SK-N-SH (cell line): ENCODE measurements at regions not wholly inside any gene's neighbourhood (a gene's known extent, or its start where the extent isn't known, plus 50 kb on each side); places are given as distances from the start of the nearest gene placed in this dataset.
A peak's percentile ranks its signal among the peaks of the same experiment; 100 is the strongest.
"Not testable (repeated sequence)": the region's sequence is repeated elsewhere in the genome, so short reads cannot be mapped to it uniquely, and the experiment has no call there.

Experiments
- CTCF ChIA-PET: fragments of 300-600, 350-600 bp; formaldehyde crosslinking; extraction: SDS; loops from one replicate; lab custom pipeline; 2021; lab: Yijun Ruan, JAX
- POLR2A ChIA-PET: fragments of 350-600 bp; sonication (Branson Sonifier 250); formaldehyde crosslinking; extraction: SDS; loops from one replicate; lab custom pipeline; 2020; ENCODE audit warnings: antibody characterized with exemption, inconsistent platforms; lab: Yijun Ruan, JAX
- DNase-seq: peaks from one replicate; pipeline ENCODE4 v3.0.0; 2012
- H2AFZ ChIP-seq: fragments of 200-600 bp; sonication (generic); 2 replicates; pipeline ENCODE4 v1.8.1; 2016; ENCODE audit warnings: antibody characterized with exemption, mild to moderate bottlenecking, low read depth
- H3F3A ChIP-seq: fragments of 200-600 bp; sonication (generic); replicated peaks from 2 replicates; pipeline ENCODE3; 2016; ENCODE audit warnings: antibody characterized with exemption, mild to moderate bottlenecking; ENCODE audit not compliant: insufficient read depth
- H3K27ac ChIP-seq, 2 experiments: fragments of 200-500 bp in 1 of 2; fragments of 200-600 bp in 1 of 2; sonication (Bioruptor generic) in 1 of 2; sonication (generic), shearing (Covaris generic) in 1 of 2; 2 replicates each; pipeline versions ENCODE4 v1.5.1 to v1.6.1; 2014 to 2016; ENCODE audit warnings: low read depth in 2 of 2, inconsistent platforms in 1 of 2, low read length in 1 of 2, mild to moderate bottlenecking in 1 of 2, mixed read lengths in 1 of 2
- H3K27me3 ChIP-seq: fragments of 200-600 bp; sonication (generic), shearing (Covaris generic); 2 replicates; pipeline ENCODE4 v1.6.1; 2016; ENCODE audit warnings: mixed run types; ENCODE audit not compliant: insufficient read depth
- H3K36me3 ChIP-seq, 2 experiments: fragments of 200-500 bp in 1 of 2; fragments of 200-600 bp in 1 of 2; sonication (Bioruptor generic) in 1 of 2; sonication (generic) in 1 of 2; replicated peaks in 1 of 2; 2 replicates each; pipeline versions ENCODE3 to v1.5.1; 2014 to 2016; ENCODE audit warnings: low read length in 1 of 2, mild to moderate bottlenecking in 1 of 2; ENCODE audit not compliant: insufficient read depth in 2 of 2, control insufficient read depth in 1 of 2
- H3K4me1 ChIP-seq, 2 experiments: fragments of 200-500 bp in 1 of 2; fragments of 200-600 bp in 1 of 2; sonication (Bioruptor generic) in 1 of 2; sonication (generic), shearing (Covaris generic) in 1 of 2; 2 replicates each; pipeline versions ENCODE4 v1.5.1 to v1.6.1; 2014 to 2016; ENCODE audit warnings: low read depth in 1 of 2, low read length in 1 of 2, mixed run types in 1 of 2; ENCODE audit not compliant: insufficient read depth in 2 of 2, control insufficient read depth in 1 of 2
- H3K4me2 ChIP-seq: fragments of 200-600 bp; sonication (generic), shearing (Covaris generic); 2 replicates; pipeline ENCODE4 v1.6.1; 2017; ENCODE audit warnings: mixed run types
- H3K4me3 ChIP-seq, 2 experiments: fragments of 200-500 bp in 1 of 2; fragments of 200-600 bp in 1 of 2; sonication (Bioruptor generic) in 1 of 2; sonication (generic), shearing (Covaris generic) in 1 of 2; 2 replicates each; pipeline versions ENCODE4 v1.5.1 to v1.8.1; 2014 to 2016; ENCODE audit warnings: low read depth in 2 of 2, inconsistent platforms in 1 of 2, low read length in 1 of 2, mild to moderate bottlenecking in 1 of 2, mixed read lengths in 1 of 2, moderate library complexity in 1 of 2
- H3K79me2 ChIP-seq: fragments of 200-600 bp; sonication (generic); 2 replicates; pipeline ENCODE4 v1.8.1; 2017; ENCODE audit warnings: mild to moderate bottlenecking; ENCODE audit not compliant: insufficient read depth
- H3K9ac ChIP-seq: fragments of 200-600 bp; sonication (generic); 2 replicates; pipeline ENCODE4 v1.6.1; 2017; ENCODE audit warnings: mixed run types
- H3K9me2 ChIP-seq: fragments of 200-600 bp; sonication (generic); 2 replicates; pipeline ENCODE4 v1.6.1; 2017; ENCODE audit warnings: mixed run types
- H3K9me3 ChIP-seq: fragments of 200-600 bp; sonication (generic); 2 replicates; pipeline ENCODE4 v1.6.1; 2017; ENCODE audit warnings: mixed run types, mild to moderate bottlenecking, moderate library complexity
- H4K20me1 ChIP-seq: fragments of 200-600 bp; sonication (generic); 2 replicates; pipeline ENCODE4 v1.6.1; 2017; ENCODE audit warnings: mild to moderate bottlenecking, mixed run types; ENCODE audit not compliant: insufficient read depth
- CTCF ChIP-seq: fragments of 200-600 bp; sonication (generic); IDR thresholded peaks from 2 replicates; pipeline ENCODE4 v1.6.1; 2017; ENCODE audit warnings: antibody characterized with exemption, mild to moderate bottlenecking, moderate library complexity
- MAX ChIP-seq: IDR thresholded peaks from 2 replicates; pipeline ENCODE4 v1.4.0; 2012; ENCODE audit warnings: low read depth
- POLR2AphosphoS5 ChIP-seq: IDR thresholded peaks from 2 replicates; pipeline ENCODE4 v1.6.1; 2012; ENCODE audit warnings: low read depth, low read length
- RAD21 ChIP-seq: IDR thresholded peaks from 2 replicates; pipeline ENCODE4 v1.6.1; 2012; ENCODE audit warnings: mild to moderate bottlenecking, low read length
- SIN3A ChIP-seq: IDR thresholded peaks from 2 replicates; pipeline ENCODE4 v1.6.1; 2012; ENCODE audit warnings: low read depth, mild to moderate bottlenecking, low read length, moderate library complexity, borderline replicate concordance
- SMC3 ChIP-seq: IDR thresholded peaks from 2 replicates; pipeline ENCODE4 v1.6.1; 2012; ENCODE audit warnings: low read depth, low read length, improper control_type of control experiment
- TCF12 ChIP-seq: IDR thresholded peaks from 2 replicates; pipeline ENCODE4 v1.4.0; 2012
- YY1 ChIP-seq: IDR thresholded peaks from 2 replicates; pipeline ENCODE4 v1.4.0; 2012; ENCODE audit warnings: low read depth, mild to moderate bottlenecking
- WGBS: methylation state at CpG from one replicate; pipeline ENCODE4 v1.1.6; 2017; ENCODE audit warnings: low lambda C conversion rate; 5-methylcytosine and 5-hydroxymethylcytosine counted together
- TF ChIP-seq, protein P1 (sequence below): IDR thresholded peaks from 2 replicates; pipeline ENCODE4 v1.6.1; 2012; ENCODE audit warnings: mild to moderate bottlenecking, low read depth, low read length, moderate library complexity

DNA sequence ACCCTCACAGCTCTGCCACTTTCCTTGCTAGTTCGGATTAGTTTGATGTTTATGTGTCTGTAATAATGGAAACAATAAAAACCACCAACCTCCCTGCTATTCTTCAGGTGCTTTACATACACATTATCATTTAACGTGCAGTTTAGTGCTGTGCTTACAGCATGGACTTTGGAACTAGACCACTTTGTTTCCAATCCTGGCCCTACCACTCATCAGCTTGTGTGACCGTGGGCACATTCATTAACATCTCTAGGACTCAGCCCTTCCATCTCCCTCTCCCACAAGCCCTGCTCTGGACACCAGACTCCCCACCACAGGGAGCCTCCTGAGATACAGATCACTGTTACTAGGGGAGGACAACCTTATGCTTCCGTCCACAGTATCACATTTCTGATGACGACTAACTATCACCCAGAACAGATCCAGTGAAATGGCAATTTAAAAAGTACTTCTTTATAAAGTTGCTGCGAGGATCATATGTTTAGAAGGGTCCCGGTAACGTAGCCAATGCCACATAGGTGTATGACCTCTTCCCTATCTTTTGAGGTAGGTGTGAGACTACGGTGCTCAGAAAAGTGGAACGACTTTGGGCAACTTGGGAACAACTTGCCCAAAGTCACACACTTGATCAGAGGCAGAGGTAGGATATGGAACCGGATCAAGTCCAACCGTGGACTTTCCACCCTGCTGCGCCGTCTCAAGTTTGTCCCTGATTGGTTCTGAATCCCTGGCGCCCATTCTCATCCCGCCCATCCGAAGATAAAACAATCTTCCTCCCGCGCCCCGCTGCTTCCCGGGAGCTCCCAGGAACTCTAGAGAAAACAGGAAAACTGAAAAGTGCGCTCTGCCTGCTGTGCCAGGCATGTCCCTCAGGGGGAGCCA is 132.4 kb upstream of the NIPBL start:
- TF ChIP-seq SMC3 (peak; percentile 30; the same call in 1 of the 2 replicates), TCF12 (no peak), CTCF (peak; percentile 63), SIN3A (no peak), RAD21 (peak; percentile 51)
- TF ChIP-seq, protein P1, sequence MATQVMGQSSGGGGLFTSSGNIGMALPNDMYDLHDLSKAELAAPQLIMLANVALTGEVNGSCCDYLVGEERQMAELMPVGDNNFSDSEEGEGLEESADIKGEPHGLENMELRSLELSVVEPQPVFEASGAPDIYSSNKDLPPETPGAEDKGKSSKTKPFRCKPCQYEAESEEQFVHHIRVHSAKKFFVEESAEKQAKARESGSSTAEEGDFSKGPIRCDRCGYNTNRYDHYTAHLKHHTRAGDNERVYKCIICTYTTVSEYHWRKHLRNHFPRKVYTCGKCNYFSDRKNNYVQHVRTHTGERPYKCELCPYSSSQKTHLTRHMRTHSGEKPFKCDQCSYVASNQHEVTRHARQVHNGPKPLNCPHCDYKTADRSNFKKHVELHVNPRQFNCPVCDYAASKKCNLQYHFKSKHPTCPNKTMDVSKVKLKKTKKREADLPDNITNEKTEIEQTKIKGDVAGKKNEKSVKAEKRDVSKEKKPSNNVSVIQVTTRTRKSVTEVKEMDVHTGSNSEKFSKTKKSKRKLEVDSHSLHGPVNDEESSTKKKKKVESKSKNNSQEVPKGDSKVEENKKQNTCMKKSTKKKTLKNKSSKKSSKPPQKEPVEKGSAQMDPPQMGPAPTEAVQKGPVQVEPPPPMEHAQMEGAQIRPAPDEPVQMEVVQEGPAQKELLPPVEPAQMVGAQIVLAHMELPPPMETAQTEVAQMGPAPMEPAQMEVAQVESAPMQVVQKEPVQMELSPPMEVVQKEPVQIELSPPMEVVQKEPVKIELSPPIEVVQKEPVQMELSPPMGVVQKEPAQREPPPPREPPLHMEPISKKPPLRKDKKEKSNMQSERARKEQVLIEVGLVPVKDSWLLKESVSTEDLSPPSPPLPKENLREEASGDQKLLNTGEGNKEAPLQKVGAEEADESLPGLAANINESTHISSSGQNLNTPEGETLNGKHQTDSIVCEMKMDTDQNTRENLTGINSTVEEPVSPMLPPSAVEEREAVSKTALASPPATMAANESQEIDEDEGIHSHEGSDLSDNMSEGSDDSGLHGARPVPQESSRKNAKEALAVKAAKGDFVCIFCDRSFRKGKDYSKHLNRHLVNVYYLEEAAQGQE: no peak
- H3K27ac ChIP-seq: no peak overlapping the region
- no peaks in the 10 kb centered on the region for H3K9me2 ChIP-seq
- WGBS: 10% methylated on average over 21 of the region's 22 CpGs
- H3K9me3 ChIP-seq: no peaks in the 10 kb centered on the region
- CTCF ChIA-PET: interaction anchor here (0.6 to 2.6 kb wide), 24 partner anchors 9 to 281 kb away, joined by 3 to 12 read pairs (median 4); partner anchors contain the start of gene NIPBL
- DNase-seq: no peak
- no peaks in the 10 kb centered on the region for H3K79me2 ChIP-seq
- H4K20me1 ChIP-seq: no peaks in the 10 kb centered on the region
- H2AFZ ChIP-seq: peak overlapping the region; percentile 84
- peaks cover 20% of the 10 kb centered on the region for H3K27me3 ChIP-seq
- H3K4me1 ChIP-seq: peaks cover 0 to 17% of the 10 kb centered on the region in 2 experiments; a peak in 2 of 4 replicates
- no peak overlapping the region for H3K9ac ChIP-seq
- POLR2A ChIA-PET: no interaction called here
- H3K4me2 ChIP-seq: peak overlapping the region; percentile 96
- H3K36me3 ChIP-seq: no peaks in the 10 kb centered on the region
- H3K4me3 ChIP-seq: peak overlapping the region; percentile 56 to 80
- no peaks in the 10 kb centered on the region for H3F3A ChIP-seq

- Histone ChIP-seq H3K36me3 (no peaks in the 10 kb centered on the region), H4K20me1 (no peaks in the 10 kb centered on the region), H3K27ac (no peak overlapping the region), H3K4me1 (peaks cover 0 to 17% of the 10 kb centered on the region in 2 experiments; a peak in 2 of 4 replicates), H3K79me2 (no peaks in the 10 kb centered on the region), H3K4me2 (peak overlapping the region; percentile 96), H3K4me3 (peak overlapping the region; percentile 56 to 80), H3F3A (no peaks in the 10 kb centered on the region), H2AFZ (peak overlapping the region; percentile 84), H3K9me3 (no peaks in the 10 kb centered on the region), H3K27me3 (peaks cover 28% of the 10 kb centered on the region), H3K9me2 (no peaks in the 10 kb centered on the region), H3K9ac (no peak overlapping the region; the same call in 1 of the 2 replicates)
- CTCF ChIA-PET: interaction anchor here (0.6 to 2.6 kb wide), 22 partner anchors 8 to 280 kb away, joined by 3 to 12 read pairs (median 4); partner anchors contain the start of gene NIPBL
- 3% methylated on average over 41 of the region's 50 CpGs for WGBS
- peak; percentile 18 for TF ChIP-seq CTCF
- no peak for TF ChIP-seq MAX
- no peak for TF ChIP-seq YY1
- TF ChIP-seq POLR2AphosphoS5: no peak
- POLR2A ChIA-PET: no interaction called here
- DNase-seq: peak; percentile 83
Measured at GRCh38 chr5:36744773-36745589, 131.6 kb upstream of the NIPBL start.

DNA sequence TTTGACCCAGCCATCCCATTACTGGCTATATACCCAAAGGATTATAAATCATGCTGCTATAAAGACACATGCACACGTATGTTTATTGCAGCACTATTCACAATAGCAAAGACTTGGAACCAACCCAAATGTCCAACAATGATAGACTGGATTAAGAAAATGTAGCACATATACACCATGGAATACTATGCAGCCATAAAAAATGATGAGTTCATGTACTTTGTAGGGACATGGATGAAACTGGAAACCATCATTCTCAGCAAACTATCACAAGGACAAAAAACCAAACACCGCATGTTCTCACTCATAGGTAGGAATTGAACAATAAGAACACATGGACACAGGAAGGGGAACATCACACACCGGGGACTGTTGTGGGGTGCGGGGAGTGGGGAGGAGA is 128.8 kb upstream of the NIPBL start:
- H3K36me3 ChIP-seq, H4K20me1 ChIP-seq, H3K9me3 ChIP-seq, H2AFZ ChIP-seq, DNase-seq, H3K79me2 ChIP-seq, H3K9ac ChIP-seq, H3K9me2 ChIP-seq, H3K4me2 ChIP-seq, H3F3A ChIP-seq, CTCF ChIA-PET, H3K27ac ChIP-seq, POLR2A ChIA-PET, H3K4me3 ChIP-seq: not testable (repeated sequence)
- peaks cover 49% of the 10 kb centered on the region for H3K27me3 ChIP-seq
- H3K4me1 ChIP-seq: peaks cover 0 to 17% of the 10 kb centered on the region in 2 experiments; a peak in 2 of 4 replicates
- WGBS: 46% methylated on average over 3 of the region's 4 CpGs
